Stomach (tissue), 8 donors: ENCODE measurements at regions not wholly inside any gene's neighbourhood (a gene's known extent, or its start where the extent isn't known, plus 50 kb on each side); places are given as distances from the start of the nearest gene placed in this dataset.

Experiments
- DNase-seq, 2 donors: peaks; one replicate each; pipeline versions ENCODE4 v3.0.0 to v3.0.0-alpha.2; 2013 to 2019
- H3K27ac ChIP-seq, 5 donors: fragments of 200-600 bp in 4 of 5; sonication (generic) in 4 of 5; one replicate each; pipeline ENCODE4 v1.5.1; 2013 to 2019; ENCODE audit warnings: mild to moderate bottlenecking in 1 of 5, moderate library complexity in 1 of 5
- H3K27me3 ChIP-seq, 3 donors: fragments of 200-600 bp; sonication (generic); one replicate each; pipeline ENCODE4 v1.5.1; 2017 to 2019; ENCODE audit warnings: mixed run types in 1 of 3
- H3K36me3 ChIP-seq, 4 donors: fragments of 200-600 bp; sonication (generic); 1 replicate in 3 of 4; 2 replicates in 1 of 4; pipeline ENCODE4 v1.5.1; 2016 to 2019
- H3K4me1 ChIP-seq, 4 donors: fragments of 200-600 bp; sonication (generic); one replicate each; pipeline ENCODE4 v1.5.1; 2016 to 2019
- H3K4me3 ChIP-seq, 4 donors: fragments of 200-600 bp; sonication (generic) in 3 of 4; one replicate each; pipeline ENCODE4 v1.5.1; 2016 to 2019; ENCODE audit warnings: mild to moderate bottlenecking in 1 of 4
- H3K9me3 ChIP-seq, 4 donors: fragments of 200-600 bp; sonication (generic); one replicate each; pipeline ENCODE4 v1.5.1; 2016 to 2019
- EP300 ChIP-seq: sonication (generic); formaldehyde crosslinking; IDR thresholded peaks from one replicate; pipeline ENCODE4 v1.6.1; 2017; ENCODE audit warnings: antibody characterized with exemption
- POLR2A ChIP-seq, 4 donors: fragments of 450-650 bp; IDR thresholded peaks; one replicate each; pipeline ENCODE4 v1.6.1; 2016; ENCODE audit warnings: antibody characterized with exemption in 4 of 4, control low read depth in 2 of 4, mild to moderate bottlenecking in 1 of 4, moderate library complexity in 1 of 4
- POLR2AphosphoS5 ChIP-seq, 3 donors: sonication (generic); formaldehyde crosslinking; IDR thresholded peaks; one replicate each; pipeline ENCODE4 v1.6.1; 2016; ENCODE audit warnings: antibody characterized with exemption in 3 of 3
- WGBS, 5 donors: extraction: QIAGEN DNeasy Blood & Tissue Kit in 3 of 5; methylation state at CpG; one replicate each; pipeline versions ENCODE4 v1.1.5 to v1.1.7; 2013 to 2018; 5-methylcytosine and 5-hydroxymethylcytosine counted together
- intact Hi-C: fragments of 100-400 bp; cut with DNase I; formaldehyde crosslinking; loops from one replicate; pipeline ENCODE4 v1.15.1; 2023; ENCODE audit warnings: low total_unique reads
- TF ChIP-seq, protein P1 (sequence below), 7 experiments: fragments of 450-650 bp in 4 of 7; fragments of 200-600 bp in 3 of 7; sonication (generic) in 3 of 7; IDR thresholded peaks; one replicate each; pipeline ENCODE4 v1.5.1; 2016 to 2019; ENCODE audit warnings: antibody characterized with exemption in 7 of 7, control low read depth in 2 of 7, mild to moderate bottlenecking in 1 of 7
- donor health status: healthy with polysubstance abuse.
- donor health status: Bipolar disorder and iron deficiency.
- donor health status: healthy.

DNA sequence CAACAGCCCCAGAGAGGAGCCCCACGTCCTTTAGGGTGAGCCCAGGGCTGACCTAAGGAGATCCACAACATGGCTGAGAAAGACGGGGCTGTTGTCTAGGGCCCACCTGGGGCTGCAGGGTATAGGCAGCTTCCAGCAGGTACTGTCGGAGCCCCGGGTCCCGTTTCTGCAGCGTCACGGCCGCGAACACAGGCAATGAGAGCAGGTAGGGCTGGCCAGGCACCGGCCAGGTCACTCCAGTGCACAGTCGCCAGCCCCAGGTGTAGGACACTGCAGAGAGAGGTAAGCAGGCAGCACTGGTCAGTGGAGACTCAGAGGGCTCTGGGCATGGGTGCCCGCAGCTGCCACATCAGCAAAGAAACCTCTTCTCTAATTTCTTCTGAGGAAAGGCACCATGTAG lies 115.2 kb downstream of the LITAF start:
- no peak for DNase-seq
- Histone ChIP-seq H3K27me3 (no peaks in the 10 kb centered on the region), H3K4me1 (peaks cover 0 to 19% (median 14%) of the 10 kb centered on the region in 4 donors), H3K27ac (no peak overlapping the region), H3K36me3 (no peaks in the 10 kb centered on the region), H3K4me3 (no peak overlapping the region), H3K9me3 (no peaks in the 10 kb centered on the region)
- TF ChIP-seq POLR2A (IDR thresholded peaks at IDR 0.05): no peak
- TF ChIP-seq POLR2AphosphoS5 (IDR thresholded peaks at IDR 0.05): no peak
- no peak for TF ChIP-seq EP300
- TF ChIP-seq, protein P1, sequence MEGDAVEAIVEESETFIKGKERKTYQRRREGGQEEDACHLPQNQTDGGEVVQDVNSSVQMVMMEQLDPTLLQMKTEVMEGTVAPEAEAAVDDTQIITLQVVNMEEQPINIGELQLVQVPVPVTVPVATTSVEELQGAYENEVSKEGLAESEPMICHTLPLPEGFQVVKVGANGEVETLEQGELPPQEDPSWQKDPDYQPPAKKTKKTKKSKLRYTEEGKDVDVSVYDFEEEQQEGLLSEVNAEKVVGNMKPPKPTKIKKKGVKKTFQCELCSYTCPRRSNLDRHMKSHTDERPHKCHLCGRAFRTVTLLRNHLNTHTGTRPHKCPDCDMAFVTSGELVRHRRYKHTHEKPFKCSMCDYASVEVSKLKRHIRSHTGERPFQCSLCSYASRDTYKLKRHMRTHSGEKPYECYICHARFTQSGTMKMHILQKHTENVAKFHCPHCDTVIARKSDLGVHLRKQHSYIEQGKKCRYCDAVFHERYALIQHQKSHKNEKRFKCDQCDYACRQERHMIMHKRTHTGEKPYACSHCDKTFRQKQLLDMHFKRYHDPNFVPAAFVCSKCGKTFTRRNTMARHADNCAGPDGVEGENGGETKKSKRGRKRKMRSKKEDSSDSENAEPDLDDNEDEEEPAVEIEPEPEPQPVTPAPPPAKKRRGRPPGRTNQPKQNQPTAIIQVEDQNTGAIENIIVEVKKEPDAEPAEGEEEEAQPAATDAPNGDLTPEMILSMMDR (IDR thresholded peaks at IDR 0.05): no peak
- intact Hi-C loops: no loop called here
- WGBS, 5 donors: 78 to 94% (median 92%) methylated on average over 11 to 12 of the region's 12 CpGs

GRCh38 chr16:11472410-11472809 lies 114.3 kb downstream of the LITAF start:
- peaks cover 0 to 19% (median 14%) of the 10 kb centered on the region in 4 donors for H3K4me1 ChIP-seq
- no peak overlapping the region for H3K4me3 ChIP-seq
- no peaks in the 10 kb centered on the region for H3K27me3 ChIP-seq
- H3K27ac ChIP-seq: no peak overlapping the region
- no peaks in the 10 kb centered on the region for H3K9me3 ChIP-seq
- no peak for DNase-seq
- TF ChIP-seq POLR2AphosphoS5 (IDR thresholded peaks at IDR 0.05) (no peak), POLR2A (IDR thresholded peaks at IDR 0.05) (no peak)
- no peaks in the 10 kb centered on the region for H3K36me3 ChIP-seq
- intact Hi-C loops: no loop called here
- 86 to 97% (median 93%) methylated on average over 4 of the region's 4 CpGs for WGBS, 5 donors

DNA sequence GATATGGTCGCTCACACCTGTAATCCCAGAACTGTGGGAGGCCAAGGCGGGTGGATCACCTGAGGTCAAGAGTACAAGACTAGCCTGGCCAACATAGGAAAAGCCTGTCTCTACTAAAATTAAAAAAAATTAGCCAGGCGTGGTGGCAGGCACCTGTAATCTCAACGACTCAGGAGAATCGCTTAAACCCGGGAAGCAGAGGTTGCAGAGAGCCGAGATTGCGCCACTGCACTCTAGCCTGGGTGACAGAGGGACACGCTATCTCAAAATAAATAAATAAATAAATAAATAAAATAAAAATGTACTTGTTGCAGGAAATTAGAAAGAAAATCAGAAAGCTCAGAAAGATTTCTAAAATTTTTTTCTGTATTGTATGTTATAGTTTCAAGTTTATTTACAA lies 113.9 kb downstream of the LITAF start:
- peaks cover 0 to 19% (median 14%) of the 10 kb centered on the region in 4 donors for H3K4me1 ChIP-seq
- DNase-seq: no peak
- TF ChIP-seq POLR2AphosphoS5 (IDR thresholded peaks at IDR 0.05): no peak
- no peak for TF ChIP-seq POLR2A (IDR thresholded peaks at IDR 0.05)
- no peak for TF ChIP-seq EP300
- TF ChIP-seq, protein P1 (IDR thresholded peaks at IDR 0.05): no peak
- no peaks in the 10 kb centered on the region for H3K9me3 ChIP-seq
- no peaks in the 10 kb centered on the region for H3K27me3 ChIP-seq
- intact Hi-C loops: no loop called here
- H3K4me3 ChIP-seq: no peak overlapping the region
- no peak overlapping the region for H3K27ac ChIP-seq
- WGBS, 5 donors: 60 to 84% (median 72%) methylated on average over 9 of the region's 9 CpGs
- H3K36me3 ChIP-seq: no peaks in the 10 kb centered on the region

- no peaks in the 10 kb centered on the region for H3K9me3 ChIP-seq
- no peaks in the 10 kb centered on the region for H3K27me3 ChIP-seq
- intact Hi-C loops: no loop called here
- peak overlapping the region; percentile 25 to 58 (median 51) for H3K27ac ChIP-seq
- TF ChIP-seq, protein P1 (IDR thresholded peaks at IDR 0.05): no peak
- TF ChIP-seq POLR2A (IDR thresholded peaks at IDR 0.05) (no peak), EP300 (no peak), POLR2AphosphoS5 (IDR thresholded peaks at IDR 0.05) (no peak)
- no peaks in the 10 kb centered on the region for H3K36me3 ChIP-seq
- no peak overlapping the region for H3K4me3 ChIP-seq
- DNase-seq: no peak
- 29 to 59% (median 49%) methylated on average over 9 to 10 of the region's 10 CpGs for WGBS, 5 donors
- peaks cover 0 to 19% (median 14%) of the 10 kb centered on the region in 4 donors for H3K4me1 ChIP-seq
Observed at GRCh38 chr16:11473728-11474127, 113.0 kb downstream of the LITAF start.

DNA sequence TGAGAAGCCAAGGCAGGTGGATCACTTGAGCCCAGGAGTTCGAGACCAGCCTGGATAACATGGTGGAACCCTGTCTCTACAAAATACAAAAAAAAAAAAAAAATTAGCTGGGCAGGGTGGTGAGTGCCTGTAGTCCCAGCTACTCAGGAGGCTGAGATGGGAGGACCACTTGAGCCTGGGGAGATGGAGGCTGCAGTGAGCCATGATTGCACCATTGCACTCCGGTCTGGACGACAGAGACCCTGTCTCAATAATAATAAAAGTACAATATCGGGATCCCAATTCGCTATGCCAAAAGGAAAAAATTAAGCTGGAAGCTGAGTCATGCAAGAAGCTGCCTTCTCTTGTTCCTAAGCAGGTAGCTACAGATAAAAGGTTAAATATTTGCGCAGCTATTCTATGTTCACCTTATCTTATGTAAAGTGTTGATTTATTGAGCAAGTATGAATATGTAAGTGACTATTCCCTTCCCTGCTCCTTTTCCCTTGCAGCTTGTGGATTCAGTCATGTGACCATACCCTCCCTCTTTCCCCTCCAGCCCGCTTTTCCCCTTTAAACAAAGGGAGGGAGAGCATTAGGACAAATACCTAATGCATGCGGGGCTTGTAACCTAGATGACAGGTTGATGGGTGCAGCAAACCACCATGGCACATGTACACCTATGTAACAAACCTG lies 112.0 kb downstream of the LITAF start:
- H3K36me3 ChIP-seq: no peaks in the 10 kb centered on the region
- intact Hi-C loops: no loop called here
- DNase-seq: peak; percentile 35 to 79
- H3K4me3 ChIP-seq: no peak overlapping the region
- TF ChIP-seq, protein P1 (IDR thresholded peaks at IDR 0.05): no peak
- TF ChIP-seq POLR2A (IDR thresholded peaks at IDR 0.05) (no peak), EP300 (no peak), POLR2AphosphoS5 (IDR thresholded peaks at IDR 0.05) (peak; percentile 18 to 72 (median 56))
- WGBS, 5 donors: 29 to 55% (median 38%) methylated on average over 8 of the region's 8 CpGs
- H3K9me3 ChIP-seq: no peaks in the 10 kb centered on the region
- H3K27ac ChIP-seq: peak overlapping the region; percentile 51 to 77 (median 56)
- H3K27me3 ChIP-seq: no peaks in the 10 kb centered on the region
- peaks cover 0 to 19% (median 14%) of the 10 kb centered on the region in 4 donors for H3K4me1 ChIP-seq
